Amygdala (tissue), 56 donors: ENCODE measurements at regions not wholly inside any gene's neighbourhood (a gene's known extent, or its start where the extent isn't known, plus 50 kb on each side); places are given as distances from the start of the nearest gene placed in this dataset.
A peak's percentile ranks its signal among the peaks of the same experiment; 100 is the strongest.

Source experiments
- DNase-seq, 56 donors: peaks; one replicate each; lab custom pipeline; 2025; lab: John Stamatoyannopoulos, UW

DNA sequence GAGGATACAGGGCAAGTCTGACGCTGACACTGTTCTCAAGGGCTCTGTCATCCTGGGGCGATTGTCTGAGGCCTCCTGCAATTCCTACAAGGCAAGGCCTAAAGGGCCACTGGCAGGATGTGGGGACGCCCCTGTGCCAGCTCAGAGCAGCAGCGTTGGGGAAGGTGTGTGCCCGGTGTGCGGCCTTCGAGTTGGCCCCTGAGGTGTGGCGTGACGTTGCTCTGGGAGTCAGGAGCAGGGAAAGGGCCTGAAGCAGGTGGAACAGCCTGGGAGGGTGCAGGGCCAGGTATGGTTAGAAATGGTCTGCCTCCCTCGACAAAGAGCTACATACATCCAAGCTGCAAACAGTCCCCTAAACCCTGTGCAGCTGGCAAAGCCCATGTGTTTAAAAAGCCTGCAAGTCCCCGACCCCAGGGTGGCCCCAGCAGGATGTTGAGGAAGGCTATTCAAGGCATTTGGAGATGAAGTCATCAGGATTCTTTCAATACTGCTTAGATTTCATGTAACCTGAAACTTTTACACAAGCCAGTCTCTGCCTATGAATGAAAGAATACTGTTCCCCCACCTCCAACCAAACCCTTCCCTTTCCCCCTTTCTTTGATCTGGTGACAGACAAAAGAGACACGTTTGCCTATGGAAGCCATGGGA, 142.5 kb upstream of the TNS3 start:
- DNase-seq, result no peak

DNA sequence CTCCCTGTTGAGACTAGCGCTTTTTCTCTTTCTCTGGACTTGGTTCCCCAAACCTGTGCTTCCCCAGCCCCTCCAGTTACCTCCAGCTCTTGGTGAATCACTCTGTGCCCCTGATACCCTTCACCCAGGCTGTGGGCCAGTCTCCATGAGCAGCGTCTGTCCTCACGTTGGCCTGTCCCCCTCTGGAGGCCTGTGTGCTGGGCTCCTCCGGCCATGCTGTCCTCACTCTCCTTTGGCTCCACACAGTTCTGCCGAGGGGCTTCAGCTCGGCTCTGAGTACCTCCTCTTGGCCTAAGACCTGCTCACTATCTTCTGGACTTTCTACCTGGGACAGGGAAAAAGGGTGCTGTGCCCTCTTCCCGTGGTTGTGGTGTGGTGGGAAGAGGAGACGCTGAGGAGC, 140.2 kb upstream of the TNS3 start:
- DNase-seq, result no peak

DNA sequence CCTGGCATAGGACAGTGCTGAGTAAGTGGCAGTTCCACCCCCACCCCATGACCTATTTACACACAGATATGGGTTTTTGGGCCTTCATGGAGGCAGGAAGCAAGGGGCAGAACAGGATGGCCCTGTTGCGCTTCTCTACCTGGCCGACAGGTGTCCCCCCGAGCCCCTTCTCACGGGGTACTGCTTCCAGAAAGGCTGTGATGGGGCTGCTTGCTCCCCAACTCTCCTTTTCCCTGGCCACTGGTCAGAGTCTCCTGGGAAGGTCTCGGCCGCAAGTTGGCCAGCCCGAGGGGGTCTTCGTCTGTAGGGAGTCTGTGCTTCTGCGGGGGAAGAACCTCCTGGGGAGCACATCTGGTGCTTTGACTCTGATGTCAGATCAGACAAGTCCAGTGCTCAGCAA, 139.8 kb upstream of the TNS3 start:
- DNase-seq, result no peak

DNA sequence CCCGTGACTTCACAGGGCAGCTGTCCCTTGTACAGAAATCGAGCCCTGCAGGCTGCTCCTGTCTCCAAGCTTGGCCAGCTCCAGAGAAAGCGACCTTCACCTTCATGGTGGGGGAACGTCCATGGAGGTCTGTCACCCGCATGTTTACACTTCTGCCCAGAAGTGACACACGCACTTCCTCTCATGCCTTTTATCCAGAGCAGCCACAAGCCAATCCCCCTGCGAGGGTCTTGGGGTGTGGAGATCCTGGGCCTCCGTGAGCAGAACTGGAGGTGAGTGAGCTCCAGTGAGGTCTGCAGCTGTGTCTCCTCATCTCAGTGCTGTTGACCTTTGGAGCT, 139.0 kb upstream of the TNS3 start:
- DNase-seq, result no peak

DNA sequence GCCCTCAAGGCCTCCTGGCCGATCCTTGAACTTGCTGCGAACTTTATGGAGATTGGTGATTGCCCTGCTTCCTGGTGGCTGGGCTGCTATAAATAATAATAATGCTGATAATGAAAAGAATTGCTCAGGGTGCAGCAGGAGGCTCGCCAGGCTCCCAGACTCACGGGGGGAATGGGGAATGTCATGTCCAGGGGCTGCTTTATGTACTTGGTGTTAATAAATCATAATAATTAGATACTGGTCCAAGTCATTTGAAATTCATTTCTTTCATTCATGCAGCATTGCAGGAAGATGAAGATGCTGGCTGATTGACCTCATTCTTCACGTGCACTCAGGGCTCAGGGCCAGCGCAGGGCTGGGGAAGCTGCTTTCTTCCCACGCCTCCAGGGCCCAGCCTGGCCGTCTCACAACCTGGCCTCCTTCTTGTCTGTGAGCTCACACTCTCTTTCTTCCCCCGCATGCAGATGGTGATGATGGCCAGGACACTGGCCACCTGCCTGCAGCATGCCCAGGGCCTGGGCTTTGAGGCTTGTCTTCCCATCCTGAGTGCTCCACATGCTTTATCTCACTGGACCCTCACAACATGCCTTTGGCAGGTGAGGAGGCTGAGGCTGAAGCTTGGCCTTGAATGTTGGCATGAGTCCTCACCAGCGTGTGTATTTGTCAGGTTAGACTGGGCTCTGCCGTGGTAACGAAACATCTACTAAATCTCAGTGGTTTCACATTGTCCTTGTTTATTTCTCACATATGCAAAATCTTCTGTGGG, 138.4 kb upstream of the TNS3 start:
- peak in 1 of 56 donors; percentile 4 for DNase-seq

DNA sequence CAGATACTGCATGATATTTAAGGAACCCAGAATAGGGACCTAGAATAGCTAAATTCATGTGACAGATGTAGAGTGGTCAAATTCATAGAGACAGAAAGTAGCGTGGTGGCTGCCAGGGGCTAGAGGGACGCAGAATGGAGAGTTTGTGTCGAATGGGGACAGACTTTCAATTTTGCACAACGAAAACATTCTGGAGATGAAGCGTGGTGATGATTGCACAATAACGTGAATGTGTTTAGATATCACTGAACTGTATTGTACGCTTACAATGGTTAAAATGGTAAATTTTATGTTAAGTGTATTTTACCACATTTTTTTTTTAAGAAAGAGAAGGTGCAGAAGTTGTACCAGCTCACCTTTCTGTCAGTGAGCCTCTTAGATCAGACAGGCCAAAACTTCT, 137.8 kb upstream of the TNS3 start:
- no peak for DNase-seq

DNA sequence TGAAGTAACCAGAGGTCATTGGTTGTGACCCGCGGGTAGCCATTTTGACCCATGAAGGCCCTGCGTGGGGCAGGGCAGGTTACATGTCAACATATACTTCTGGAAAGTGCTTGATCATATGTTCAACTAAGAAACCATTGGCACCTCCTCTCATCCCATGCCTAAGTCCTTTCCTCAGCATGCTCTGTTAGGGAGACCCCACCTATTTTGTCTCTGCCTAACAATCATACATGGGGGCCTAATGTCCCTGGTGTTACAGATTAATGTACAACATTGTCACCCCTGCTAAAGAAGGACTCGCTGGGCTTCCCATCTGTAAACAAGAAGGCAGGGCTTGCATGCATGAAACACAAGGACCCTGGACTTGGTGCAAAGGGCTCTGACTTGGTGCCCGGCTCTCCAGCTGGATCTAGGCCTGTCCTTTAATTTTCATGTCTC, 133.7 kb upstream of the TNS3 start:
- no peak for DNase-seq

DNA sequence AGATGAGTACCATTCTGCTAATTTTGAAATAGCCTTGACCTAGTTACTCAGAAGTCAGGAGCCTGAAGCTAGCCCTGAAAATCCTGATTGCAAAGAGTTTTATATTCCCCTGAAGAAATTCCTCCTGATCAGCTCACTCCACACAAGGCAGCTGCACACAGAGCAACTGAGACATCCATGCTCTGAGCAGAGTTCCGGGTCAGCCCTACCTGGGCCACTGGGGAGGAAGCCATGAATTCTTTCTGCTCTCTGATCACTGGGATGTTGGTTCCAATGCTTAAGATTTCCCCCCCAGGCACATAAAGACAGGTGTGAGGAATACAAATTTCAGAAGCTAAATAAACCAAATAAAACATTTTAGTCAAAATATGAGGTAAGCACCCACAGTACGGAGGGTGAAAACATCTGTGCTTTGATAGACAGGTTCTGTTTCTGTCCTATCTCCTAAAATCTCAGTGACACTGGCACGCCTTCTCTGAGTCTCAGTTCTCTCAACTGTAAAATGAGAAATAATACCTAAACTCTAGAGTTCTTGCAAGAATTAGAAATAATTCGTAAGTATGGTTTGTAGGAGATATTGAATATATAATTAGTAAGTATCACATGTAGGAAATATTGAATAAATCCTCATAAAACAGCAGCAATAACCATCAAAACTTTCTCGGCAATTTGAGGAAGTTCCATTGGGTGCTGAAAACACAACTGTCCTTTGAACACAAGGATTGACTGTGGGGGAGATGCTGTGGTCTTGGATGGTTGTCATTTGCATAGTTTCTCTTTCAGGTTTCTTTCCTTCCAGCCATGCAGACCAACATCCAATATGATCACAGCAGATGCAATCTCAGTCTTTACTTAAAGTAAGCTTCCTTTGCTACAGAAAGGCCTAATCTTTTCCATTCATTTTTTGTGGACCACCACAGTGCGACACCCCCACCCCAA, 133.0 kb upstream of the TNS3 start:
- no peak for DNase-seq

DNA sequence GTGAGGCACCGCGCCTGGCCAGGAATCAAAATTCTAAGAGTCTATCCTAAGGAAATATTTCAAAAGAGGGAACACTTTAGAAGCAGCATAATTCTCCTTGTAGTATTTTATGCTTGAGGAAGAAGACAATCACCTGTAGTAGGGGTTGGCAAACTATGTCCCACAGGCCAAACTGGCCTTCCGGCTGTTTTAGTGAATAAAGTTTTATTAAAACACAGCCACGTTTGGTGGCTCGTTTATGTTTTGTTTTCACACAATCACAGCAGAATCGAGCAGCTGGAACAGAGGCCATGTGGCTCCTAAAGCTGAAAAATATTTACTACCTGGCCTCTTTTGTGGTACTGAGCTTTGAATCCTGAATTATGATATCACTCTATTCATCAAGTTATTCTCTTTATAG, 131.7 kb upstream of the TNS3 start:
- no peak for DNase-seq

DNA sequence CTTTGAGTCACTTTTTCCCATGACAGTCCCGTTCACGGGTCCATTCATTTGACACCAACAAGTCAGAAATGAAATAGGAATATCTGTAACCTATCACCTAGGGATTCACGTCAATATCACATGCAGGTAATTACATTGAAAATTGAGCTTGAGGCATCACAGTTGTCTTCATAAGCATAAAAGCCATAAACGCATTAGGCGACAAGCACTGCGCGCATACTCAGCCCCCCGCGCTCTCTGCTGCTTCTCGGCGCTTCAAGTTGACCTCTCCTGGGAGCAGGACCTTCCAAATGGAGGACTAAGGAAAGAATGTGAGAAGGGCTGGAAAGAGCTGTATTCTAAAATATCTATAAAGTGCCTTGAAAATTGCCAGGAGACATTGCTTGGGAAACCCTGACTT, 130.5 kb upstream of the TNS3 start:
- DNase-seq, result no peak

DNA sequence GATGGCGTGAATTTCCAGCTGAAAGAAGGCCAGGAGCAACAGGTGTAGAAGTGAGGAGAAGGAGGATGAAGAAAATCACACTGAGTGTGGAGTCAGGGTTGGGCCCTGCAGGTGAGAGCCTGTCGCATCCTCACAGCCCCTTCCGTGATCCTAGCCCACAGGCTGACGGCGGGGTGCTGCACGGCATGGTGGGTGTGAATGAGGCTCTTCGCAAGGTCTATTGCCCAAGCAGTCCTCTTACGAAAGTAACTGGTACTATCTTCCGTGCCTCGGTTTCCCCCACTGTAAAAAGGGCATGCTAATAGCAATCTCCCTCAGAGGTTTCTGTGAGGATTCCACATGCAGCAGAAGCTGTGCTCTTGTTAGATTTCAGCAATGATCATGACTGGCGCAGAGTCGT, 129.9 kb upstream of the TNS3 start:
- DNase-seq, result no peak

DNA sequence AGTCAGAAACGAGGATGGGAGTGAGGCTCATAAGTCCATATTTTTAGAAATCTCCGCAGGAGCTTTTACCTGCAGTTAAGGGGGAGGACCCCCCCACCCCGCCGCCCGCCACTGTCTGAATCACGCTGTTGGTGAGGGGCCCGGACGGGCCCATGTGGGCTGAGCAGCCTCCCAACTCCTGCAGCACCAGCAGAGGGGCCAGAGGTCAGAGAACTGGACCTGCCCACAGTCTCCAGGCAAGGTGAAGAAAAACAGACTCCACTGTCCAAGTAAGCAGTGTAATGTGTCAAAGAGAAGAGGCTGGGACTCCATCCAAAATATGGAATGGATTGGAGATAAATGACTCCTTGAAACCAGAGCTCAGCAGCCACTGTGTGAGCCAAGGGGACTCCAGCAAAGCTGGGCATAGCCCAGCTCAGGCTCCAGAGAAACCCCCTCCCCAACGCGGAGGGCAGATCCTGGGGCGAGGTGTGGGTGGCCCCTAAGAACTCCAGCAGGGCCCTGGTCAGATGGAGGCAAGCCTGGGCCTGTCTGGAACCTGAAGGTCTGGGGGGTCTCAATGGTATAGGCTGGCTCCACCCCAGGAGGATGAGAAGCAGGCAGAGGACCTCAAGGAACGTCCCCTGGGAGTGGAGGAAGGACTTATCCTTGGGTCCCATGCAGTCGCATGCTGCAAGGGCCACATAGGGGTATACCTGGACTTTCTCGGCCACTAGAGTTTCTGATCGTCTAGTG, 128.5 kb upstream of the TNS3 start:
- DNase-seq, result no peak

DNA sequence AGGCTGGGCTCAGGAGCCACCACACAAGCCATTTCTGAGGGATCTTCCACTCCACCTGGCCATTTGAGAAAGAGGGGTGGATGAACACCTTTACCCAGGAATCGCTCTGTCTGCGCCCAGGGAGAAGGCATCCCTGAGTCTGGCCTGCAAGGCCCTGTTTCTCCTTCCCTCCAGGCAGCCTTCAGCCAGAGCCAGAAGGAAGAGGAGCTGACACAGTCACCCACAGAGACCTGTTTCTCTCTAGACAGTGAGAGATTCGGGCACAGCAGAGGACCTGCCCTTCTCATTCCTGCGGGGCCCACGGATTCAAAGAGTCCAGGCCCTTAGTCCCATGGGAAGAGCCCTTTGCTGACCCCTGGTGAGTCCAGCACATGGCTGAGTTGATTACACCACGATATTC, 127.5 kb upstream of the TNS3 start:
- no peak for DNase-seq

DNA sequence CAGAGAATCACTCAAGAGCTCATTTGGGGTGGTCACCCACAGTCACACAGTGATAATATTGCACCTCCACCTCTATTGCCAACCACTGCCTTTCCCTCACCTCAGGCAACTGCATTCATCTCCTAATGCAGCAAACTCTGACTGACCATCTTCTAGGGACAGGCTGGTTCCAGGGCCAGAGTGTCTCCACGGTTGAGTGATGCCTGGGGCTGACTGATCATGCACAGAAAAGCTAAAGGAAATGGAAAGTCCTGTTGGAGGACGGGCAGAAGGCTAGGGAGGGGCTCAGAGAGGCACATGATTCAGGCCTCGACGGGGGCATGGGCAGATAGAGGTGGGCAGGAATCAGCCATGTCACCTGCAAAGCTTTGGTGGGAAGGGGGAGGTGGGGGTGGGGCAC, 127.1 kb upstream of the TNS3 start:
- DNase-seq, result no peak

DNA sequence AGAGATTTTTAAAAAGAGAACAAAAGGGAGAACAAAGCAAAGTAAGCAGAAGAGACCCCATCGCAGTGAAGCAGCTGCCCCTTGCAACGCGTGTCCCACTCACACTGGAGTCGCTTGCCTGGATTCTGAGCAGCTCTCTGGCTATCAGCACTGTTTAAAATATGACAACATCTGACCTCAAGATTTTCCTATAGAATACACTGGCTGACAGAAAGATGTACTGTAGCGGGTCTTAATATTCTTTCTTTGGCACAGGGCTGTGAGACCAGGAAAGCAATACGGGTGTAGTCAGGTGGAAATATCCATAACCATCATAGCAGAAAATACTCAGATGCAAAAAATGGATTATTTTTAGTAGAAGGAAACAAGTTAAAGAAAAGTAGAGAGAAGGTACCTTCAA, 125.7 kb upstream of the TNS3 start:
- no peak for DNase-seq

DNA sequence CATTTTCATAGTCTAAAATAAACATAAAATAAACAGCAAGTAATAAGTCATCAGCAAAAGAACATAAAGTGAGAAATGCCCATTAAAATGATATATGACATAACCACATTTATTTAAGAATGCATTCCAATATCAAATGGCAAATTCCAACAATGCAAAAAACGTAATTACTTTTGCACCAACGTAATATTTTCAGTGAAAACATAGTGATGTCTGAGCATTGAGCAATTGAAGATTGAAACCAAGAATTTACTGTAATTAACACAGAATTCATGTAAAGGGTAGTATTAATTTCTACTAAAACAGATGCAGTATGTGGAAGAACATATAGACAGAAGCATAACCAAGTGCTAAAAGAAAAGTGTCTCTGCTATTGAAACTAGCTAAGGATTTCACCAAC, 123.0 kb upstream of the TNS3 start:
- no peak for DNase-seq

DNA sequence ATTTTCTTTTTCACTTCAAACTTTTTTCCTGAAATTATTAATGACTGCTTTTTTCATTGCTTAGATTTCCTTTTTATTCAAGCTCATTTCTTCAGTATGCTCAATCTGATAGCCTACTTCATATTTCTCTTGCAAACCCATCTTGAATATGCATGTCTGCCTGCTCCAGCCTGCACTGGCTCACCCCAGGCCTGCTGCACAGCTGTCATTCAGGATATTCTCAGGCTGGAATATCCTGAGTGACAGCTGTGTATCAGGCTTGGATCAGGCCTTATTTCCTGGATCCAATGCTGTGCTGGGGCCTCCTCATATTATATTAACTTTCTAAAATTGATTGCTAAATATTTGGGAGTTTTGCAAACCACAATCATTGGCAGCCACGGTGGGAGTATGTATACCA, 120.2 kb upstream of the TNS3 start:
- DNase-seq, result no peak

DNA sequence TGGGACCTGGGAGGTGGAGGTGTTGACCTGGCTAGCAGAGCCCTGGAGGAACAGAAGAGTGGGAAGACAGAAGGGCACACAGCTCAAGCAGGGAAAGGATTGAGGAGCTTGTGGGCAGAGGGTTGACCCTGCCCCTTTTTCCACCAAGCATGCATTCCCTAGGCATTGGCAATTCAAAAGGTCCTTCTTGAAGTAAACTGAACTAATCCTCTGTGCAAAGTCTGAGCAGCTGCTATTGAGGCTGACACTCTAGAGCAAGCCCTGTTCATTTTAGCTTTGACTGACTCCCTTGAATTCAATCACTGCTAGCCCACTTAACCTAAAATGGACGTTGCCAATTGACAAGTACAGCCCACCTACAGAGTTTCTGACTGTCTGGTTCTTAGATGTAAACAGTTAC, 116.5 kb upstream of the TNS3 start:
- no peak for DNase-seq

DNA sequence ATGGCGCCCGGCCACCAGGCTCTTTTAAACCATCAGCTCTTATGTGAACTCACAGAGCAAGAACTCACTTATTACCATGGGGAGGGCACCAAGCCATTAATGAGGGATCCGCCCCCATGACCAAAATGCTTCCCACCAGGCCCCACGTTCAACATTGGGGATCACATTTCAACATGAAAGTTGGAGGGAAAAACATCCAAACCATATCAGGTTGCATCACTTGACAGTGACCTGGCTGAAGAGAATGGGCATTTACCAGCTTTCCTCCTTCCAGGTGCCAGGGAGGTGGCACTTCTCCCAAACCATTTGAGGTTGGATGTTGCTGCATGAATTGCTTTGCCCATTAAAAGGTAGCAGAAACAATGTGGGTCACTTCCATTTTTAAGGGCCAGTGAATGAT, 115.6 kb upstream of the TNS3 start:
- DNase-seq, result no peak

DNA sequence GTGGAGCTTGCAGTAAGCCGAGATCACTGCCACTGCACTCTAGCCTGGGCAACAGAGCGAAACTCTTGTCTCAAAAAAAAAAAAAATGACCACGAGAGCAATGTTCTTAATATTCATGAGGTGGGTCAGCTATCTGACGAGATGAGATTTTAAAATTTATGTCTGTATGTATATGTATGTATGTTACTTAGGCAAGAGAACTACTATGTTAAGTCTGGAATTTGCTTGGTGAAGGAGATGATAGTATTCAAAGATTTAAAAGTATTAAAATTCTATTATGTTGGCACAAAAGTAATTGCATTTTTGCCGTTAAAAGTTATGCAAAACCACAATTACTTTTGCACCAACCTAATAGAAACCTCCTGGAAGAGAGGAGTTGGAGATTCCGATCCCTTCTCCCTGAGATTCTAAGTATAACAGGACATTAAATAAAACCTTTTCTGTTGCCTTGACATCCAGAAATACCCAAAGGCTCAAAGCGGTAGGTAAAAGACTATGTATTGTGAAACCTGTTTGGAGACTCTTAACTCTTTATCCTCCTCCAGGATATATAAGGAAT, 114.3 kb upstream of the TNS3 start:
- DNase-seq, result no peak

DNA sequence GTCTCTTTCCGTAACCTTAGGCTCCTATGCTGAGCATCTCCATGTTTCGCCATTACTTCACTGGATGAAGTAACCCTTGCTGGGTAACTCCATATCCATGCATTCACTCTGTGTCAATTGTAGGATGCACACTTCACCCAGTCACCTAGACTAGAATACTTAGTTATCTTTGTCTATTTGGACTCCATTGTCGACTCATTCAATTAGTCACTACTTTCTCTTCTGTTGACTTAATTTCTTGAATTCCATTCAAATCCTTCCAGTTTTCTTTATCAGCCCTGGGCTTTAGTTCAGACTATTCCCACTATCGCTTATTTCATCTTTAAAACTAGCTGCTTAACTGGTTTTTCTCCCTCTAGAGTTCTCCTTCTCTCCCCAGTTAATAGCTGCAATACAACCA, 111.3 kb upstream of the TNS3 start:
- DNase-seq, result no peak
